ENCODE measurements at regions not wholly inside any gene's neighbourhood (a gene's known extent, or its start where the extent isn't known, plus 50 kb on each side); places are given as distances from the start of the nearest gene placed in this dataset.
A peak's percentile ranks its signal among the peaks of the same experiment; 100 is the strongest.
"Not testable (repeated sequence)": the region's sequence is repeated elsewhere in the genome, so short reads cannot be mapped to it uniquely, and the experiment has no call there.

GRCh38 chr12:125856896-125857295, 791.7 kb downstream of the AACS start:
- Histone ChIP-seq H3K27me3 (ENCODE audit: control insufficient read depth, insufficient read depth, low read length) (no peaks in the 10 kb centered on the region), H3K4me3 (ENCODE audit: low read depth, low read length) (no peak overlapping the region), H3K4me1 (ENCODE audit: control insufficient read depth, insufficient read depth, low read length) (peaks cover 12% of the 10 kb centered on the region), H3K9me3 (ENCODE audit: control insufficient read depth, insufficient read depth, low read length) (no peaks in the 10 kb centered on the region), H3K27ac (ENCODE audit: low read depth, low read length) (no peak overlapping the region), H3K36me3 (ENCODE audit: control insufficient read depth, insufficient read depth, low read length) (no peaks in the 10 kb centered on the region)
- peak in 1 of 6 donors; percentile 60 for DNase-seq (ENCODE audit: low read depth in 4 of 6, low spot score in 6 of 6)
- no CpG with 5 or more reads among the region's 3 CpGs for WGBS (ENCODE audit: insufficient coverage)

- H3K4me1 ChIP-seq (ENCODE audit: control insufficient read depth, insufficient read depth, low read length), result peaks cover 13% of the 10 kb centered on the region
- H3K9me3 ChIP-seq (ENCODE audit: control insufficient read depth, insufficient read depth, low read length), result no peaks in the 10 kb centered on the region
- H3K27ac ChIP-seq (ENCODE audit: low read depth, low read length), result no peak overlapping the region
- H3K4me3 ChIP-seq (ENCODE audit: low read depth, low read length), result no peak overlapping the region
- no peaks in the 10 kb centered on the region for H3K27me3 ChIP-seq (ENCODE audit: control insufficient read depth, insufficient read depth, low read length)
- H3K36me3 ChIP-seq (ENCODE audit: control insufficient read depth, insufficient read depth, low read length), result no peaks in the 10 kb centered on the region
- DNase-seq (ENCODE audit: low read depth in 4 of 6, low spot score in 6 of 6), result no peak
- WGBS (ENCODE audit: insufficient coverage), result 93% methylated on average over 16 of the region's 17 CpGs
Measured at GRCh38 chr12:125860672-125861288, 795.5 kb downstream of the AACS start.

GRCh38 chr12:125861299-125862281, 796.4 kb downstream of the AACS start:
- Histone ChIP-seq H3K4me1 (ENCODE audit: control insufficient read depth, insufficient read depth, low read length) (peaks cover 13% of the 10 kb centered on the region), H3K27me3 (ENCODE audit: control insufficient read depth, insufficient read depth, low read length) (no peaks in the 10 kb centered on the region), H3K36me3 (ENCODE audit: control insufficient read depth, insufficient read depth, low read length) (no peaks in the 10 kb centered on the region), H3K27ac (ENCODE audit: low read depth, low read length) (no peak overlapping the region), H3K4me3 (ENCODE audit: low read depth, low read length) (peak overlapping the region; percentile 26), H3K9me3 (ENCODE audit: control insufficient read depth, insufficient read depth, low read length) (no peaks in the 10 kb centered on the region)
- peak in 5 of 6 donors; percentile 40 to 95 (median 68) for DNase-seq (ENCODE audit: low read depth in 4 of 6, low spot score in 6 of 6)
- WGBS (ENCODE audit: insufficient coverage), result 38% methylated on average over 56 of the region's 68 CpGs

- not testable (repeated sequence) for H3K27me3 ChIP-seq (ENCODE audit: control insufficient read depth, insufficient read depth, low read length); H3K27ac ChIP-seq (ENCODE audit: low read depth, low read length); H3K36me3 ChIP-seq (ENCODE audit: control insufficient read depth, insufficient read depth, low read length); H3K9me3 ChIP-seq (ENCODE audit: control insufficient read depth, insufficient read depth, low read length); H3K4me3 ChIP-seq (ENCODE audit: low read depth, low read length); DNase-seq (ENCODE audit: low read depth in 4 of 6, low spot score in 6 of 6)
- peaks cover 13% of the 10 kb centered on the region for H3K4me1 ChIP-seq (ENCODE audit: control insufficient read depth, insufficient read depth, low read length)
- 64% methylated on average over 3 of the region's 6 CpGs for WGBS (ENCODE audit: insufficient coverage)
Measured at GRCh38 chr12:125865236-125865635, 800.0 kb downstream of the AACS start.

- H3K9me3 ChIP-seq (ENCODE audit: control insufficient read depth, insufficient read depth, low read length), result no peaks in the 10 kb centered on the region
- H3K27me3 ChIP-seq (ENCODE audit: control insufficient read depth, insufficient read depth, low read length), result no peaks in the 10 kb centered on the region
- WGBS (ENCODE audit: insufficient coverage), result 100% methylated on average over 4 of the region's 9 CpGs
- H3K36me3 ChIP-seq (ENCODE audit: control insufficient read depth, insufficient read depth, low read length), result no peaks in the 10 kb centered on the region
- no peak overlapping the region for H3K27ac ChIP-seq (ENCODE audit: low read depth, low read length)
- no peak for DNase-seq (ENCODE audit: low read depth in 4 of 6, low spot score in 6 of 6)
- no peaks in the 10 kb centered on the region for H3K4me1 ChIP-seq (ENCODE audit: control insufficient read depth, insufficient read depth, low read length)
- no peak overlapping the region for H3K4me3 ChIP-seq (ENCODE audit: low read depth, low read length)
Measured at GRCh38 chr12:125871811-125872594, 806.8 kb downstream of the AACS start.

- no peaks in the 10 kb centered on the region for H3K27me3 ChIP-seq (ENCODE audit: control insufficient read depth, insufficient read depth, low read length)
- WGBS (ENCODE audit: insufficient coverage), result 100% methylated on average over 1 of the region's 5 CpGs
- H3K36me3 ChIP-seq (ENCODE audit: control insufficient read depth, insufficient read depth, low read length), result no peaks in the 10 kb centered on the region
- DNase-seq (ENCODE audit: low read depth in 4 of 6, low spot score in 6 of 6), result no peak
- H3K27ac ChIP-seq (ENCODE audit: low read depth, low read length), result no peak overlapping the region
- no peaks in the 10 kb centered on the region for H3K9me3 ChIP-seq (ENCODE audit: control insufficient read depth, insufficient read depth, low read length)
- no peaks in the 10 kb centered on the region for H3K4me1 ChIP-seq (ENCODE audit: control insufficient read depth, insufficient read depth, low read length)
- H3K4me3 ChIP-seq (ENCODE audit: low read depth, low read length), result no peak overlapping the region
Measured at GRCh38 chr12:125873016-125873415, 807.8 kb downstream of the AACS start.

GRCh38 chr12:125878483-125878882, 813.2 kb downstream of the AACS start:
- H3K4me1 ChIP-seq (ENCODE audit: control insufficient read depth, insufficient read depth, low read length), result peaks cover 7% of the 10 kb centered on the region
- no peaks in the 10 kb centered on the region for H3K27me3 ChIP-seq (ENCODE audit: control insufficient read depth, insufficient read depth, low read length)
- H3K9me3 ChIP-seq (ENCODE audit: control insufficient read depth, insufficient read depth, low read length), result no peaks in the 10 kb centered on the region
- 58% methylated on average over 3 of the region's 4 CpGs for WGBS (ENCODE audit: insufficient coverage)
- DNase-seq (ENCODE audit: low read depth in 4 of 6, low spot score in 6 of 6), result peak in 1 of 6 donors; percentile 37
- H3K4me3 ChIP-seq (ENCODE audit: low read depth, low read length), result no peak overlapping the region
- H3K36me3 ChIP-seq (ENCODE audit: control insufficient read depth, insufficient read depth, low read length), result no peaks in the 10 kb centered on the region
- no peak overlapping the region for H3K27ac ChIP-seq (ENCODE audit: low read depth, low read length)

- no peaks in the 10 kb centered on the region for H3K27me3 ChIP-seq (ENCODE audit: control insufficient read depth, insufficient read depth, low read length)
- H3K4me3 ChIP-seq (ENCODE audit: low read depth, low read length), result no peak overlapping the region
- WGBS (ENCODE audit: insufficient coverage), result 15% methylated on average over 2 of the region's 3 CpGs
- peak in 5 of 6 donors; percentile 42 to 88 (median 62) for DNase-seq (ENCODE audit: low read depth in 4 of 6, low spot score in 6 of 6)
- no peak overlapping the region for H3K27ac ChIP-seq (ENCODE audit: low read depth, low read length)
- H3K9me3 ChIP-seq (ENCODE audit: control insufficient read depth, insufficient read depth, low read length), result no peaks in the 10 kb centered on the region
- H3K4me1 ChIP-seq (ENCODE audit: control insufficient read depth, insufficient read depth, low read length), result peaks cover 7% of the 10 kb centered on the region
- H3K36me3 ChIP-seq (ENCODE audit: control insufficient read depth, insufficient read depth, low read length), result no peaks in the 10 kb centered on the region
Measured at GRCh38 chr12:125882141-125882540, 816.9 kb downstream of the AACS start.

GRCh38 chr12:125888921-125889320, 823.7 kb downstream of the AACS start:
- H3K27ac ChIP-seq (ENCODE audit: low read depth, low read length), result no peak overlapping the region
- DNase-seq (ENCODE audit: low read depth in 4 of 6, low spot score in 6 of 6), result no peak

More at GRCh38 chr12:125888921-125889320, 823.7 kb downstream of the AACS start:
- Histone ChIP-seq H3K36me3 (ENCODE audit: control insufficient read depth, insufficient read depth, low read length) (no peaks in the 10 kb centered on the region), H3K4me3 (ENCODE audit: low read depth, low read length) (no peak overlapping the region), H3K27me3 (ENCODE audit: control insufficient read depth, insufficient read depth, low read length) (no peaks in the 10 kb centered on the region), H3K9me3 (ENCODE audit: control insufficient read depth, insufficient read depth, low read length) (no peaks in the 10 kb centered on the region), H3K4me1 (ENCODE audit: control insufficient read depth, insufficient read depth, low read length) (peaks cover 7% of the 10 kb centered on the region)

All from spinal cord (tissue), 9 donors.